Caco-2 (cell line): ENCODE measurements at regions not wholly inside any gene's neighbourhood (a gene's known extent, or its start where the extent isn't known, plus 50 kb on each side); places are given as distances from the start of the nearest gene placed in this dataset.
A peak's percentile ranks its signal among the peaks of the same experiment; 100 is the strongest.

Source experiments
- BruUV-seq: library from RNA; stranded (reverse); fragments of 400-500 nt; replicated peaks from 2 replicates; lab custom pipeline; 2021; lab: Mats Ljungman, UMichigan
- CTCF ChIA-PET: fragments of 300-600 bp; sonication (Branson Sonifier 250); formaldehyde crosslinking; loops from one replicate; lab custom pipeline; 2022; ENCODE audit warnings: antibody characterized with exemption; lab: Charles Lee
- POLR2A ChIA-PET: fragments of 300-600 bp; sonication (Branson Sonifier 250); formaldehyde crosslinking; loops from one replicate; lab custom pipeline; 2022; ENCODE audit warnings: antibody characterized with exemption; lab: Charles Lee
- DNase-seq, 2 experiments: peaks; one replicate each; pipeline versions ENCODE4 v3.0.0 to v3.0.0-alpha.2; 2020 to 2022
- H3K27me3 ChIP-seq: replicated peaks from 2 replicates; pipeline ENCODE4 v1.6.0; 2011; ENCODE audit warnings: low read length; ENCODE audit not compliant: control insufficient read depth, insufficient read depth
- H3K36me3 ChIP-seq: 2 replicates; pipeline ENCODE4 v1.5.1; 2011; ENCODE audit warnings: low read length; ENCODE audit not compliant: control insufficient read depth, insufficient read depth
- H3K4me1 ChIP-seq: fragments of 250-450 bp; sonication (Bioruptor Pico); 2 replicates; pipeline ENCODE4 v1.5.1; 2020; ENCODE audit warnings: mild to moderate bottlenecking
- H3K4me3 ChIP-seq: 2 replicates; pipeline ENCODE4 v1.5.1; 2011; ENCODE audit warnings: low read depth, mild to moderate bottlenecking, control low read depth, low read length
- H3K9me3 ChIP-seq: fragments of 250-450 bp; sonication (Bioruptor Pico); 2 replicates; pipeline ENCODE4 v1.5.1; 2020; ENCODE audit warnings: mild to moderate bottlenecking, moderate library complexity
- H3K27ac Mint-ChIP-seq: one replicate; pipeline ENCODE4 v1.8.0; 2022; ENCODE audit warnings: mixed read lengths; ENCODE audit not compliant: unreplicated experiment
- H3K27me3 Mint-ChIP-seq: one replicate; pipeline ENCODE4 v1.8.0; 2022; ENCODE audit warnings: mixed read lengths; ENCODE audit not compliant: insufficient read depth, unreplicated experiment
- H3K36me3 Mint-ChIP-seq: one replicate; pipeline ENCODE4 v1.8.0; 2022; ENCODE audit warnings: mild to moderate bottlenecking, mixed read lengths; ENCODE audit not compliant: insufficient read depth, unreplicated experiment
- H3K4me1 Mint-ChIP-seq: one replicate; pipeline ENCODE4 v1.8.0; 2022; ENCODE audit warnings: low read depth, mixed read lengths; ENCODE audit not compliant: unreplicated experiment
- H3K4me3 Mint-ChIP-seq: one replicate; pipeline ENCODE4 v1.8.0; 2022; ENCODE audit warnings: mild to moderate bottlenecking, moderate library complexity, mixed read lengths; ENCODE audit not compliant: unreplicated experiment
- H3K9me3 Mint-ChIP-seq: one replicate; pipeline ENCODE4 v1.8.0; 2022; ENCODE audit warnings: mixed read lengths; ENCODE audit not compliant: unreplicated experiment
- CTCF ChIP-seq, 2 experiments: fragments of 200-600 bp in 1 of 2; IDR thresholded peaks; 1 replicate in 1 of 2; 2 replicates in 1 of 2; pipeline versions ENCODE4 v1.5.1 to v1.8.0; 2011 to 2022; ENCODE audit warnings: antibody characterized with exemption in 1 of 2, control low read depth in 1 of 2, inconsistent platforms in 1 of 2, low read depth in 1 of 2, low read length in 1 of 2, mild to moderate bottlenecking in 1 of 2, moderate library complexity in 1 of 2; ENCODE audit not compliant: insufficient read depth in 1 of 2, severe bottlenecking in 1 of 2, unreplicated experiment in 1 of 2
- intact Hi-C: fragments of 100-400 bp; cut with micrococcal nuclease; formaldehyde crosslinking; loops from one replicate; pipeline ENCODE4 v1.10.0; 2022; ENCODE audit not compliant: unreplicated experiment

- Mint-ChIP-seq H3K27me3 (no peaks in the 10 kb centered on the region), H3K36me3 (no peaks in the 10 kb centered on the region), H3K4me1 (peaks cover 5% of the 10 kb centered on the region), H3K27ac (no peak overlapping the region), H3K9me3 (no peaks in the 10 kb centered on the region), H3K4me3 (no peak overlapping the region)
- intact Hi-C loops, result no loop called here
- no TSS peak for BruUV-seq
- ChIA-PET POLR2A (no interaction called here), CTCF (no interaction called here)
- TF ChIP-seq CTCF (IDR thresholded peaks at IDR 0.05; ENCODE audit: insufficient read depth in 1 of 2, low read depth in 1 of 2, low read length in 1 of 2, severe bottlenecking in 1 of 2, unreplicated experiment in 1 of 2), result no peak
- Histone ChIP-seq H3K27me3 (no peaks in the 10 kb centered on the region), H3K4me1 (no peaks in the 10 kb centered on the region; the same call in 1 of the 2 replicates), H3K9me3 (no peaks in the 10 kb centered on the region), H3K36me3 (no peaks in the 10 kb centered on the region), H3K4me3 (no peak overlapping the region)
- DNase-seq, result no peak
These were observed 232.0 kb upstream of the PARD3B start for GRCh38 chr2:204313256-204313655.

- intact Hi-C loops, result no loop called here
- no peak for TF ChIP-seq CTCF (IDR thresholded peaks at IDR 0.05; ENCODE audit: insufficient read depth in 1 of 2, low read depth in 1 of 2, low read length in 1 of 2, severe bottlenecking in 1 of 2, unreplicated experiment in 1 of 2)
- Mint-ChIP-seq H3K36me3 (no peaks in the 10 kb centered on the region), H3K4me3 (no peak overlapping the region), H3K4me1 (peaks cover 5% of the 10 kb centered on the region), H3K9me3 (no peaks in the 10 kb centered on the region), H3K27ac (no peak overlapping the region), H3K27me3 (no peaks in the 10 kb centered on the region)
- Histone ChIP-seq H3K4me1 (no peaks in the 10 kb centered on the region; the same call in 1 of the 2 replicates), H3K4me3 (no peak overlapping the region), H3K27me3 (no peaks in the 10 kb centered on the region), H3K36me3 (no peaks in the 10 kb centered on the region), H3K9me3 (no peaks in the 10 kb centered on the region)
- POLR2A ChIA-PET, result interaction anchor here (0.5 kb wide), 1 partner anchor 908 kb away, joined by 3 read pairs; no protein-coding TSS in a partner anchor
- peak; percentile 46 to 55 for DNase-seq
- no TSS peak for BruUV-seq
- CTCF ChIA-PET, result no interaction called here
These were observed 230.0 kb upstream of the PARD3B start for GRCh38 chr2:204315236-204315662.

GRCh38 chr2:204317640-204318039 is 227.6 kb upstream of the PARD3B start:
- ChIA-PET CTCF (no interaction called here), POLR2A (no interaction called here)
- no peaks in the 10 kb centered on the region for H3K9me3 Mint-ChIP-seq
- H3K27me3 Mint-ChIP-seq, result no peaks in the 10 kb centered on the region
- Histone ChIP-seq H3K36me3 (no peaks in the 10 kb centered on the region), H3K4me1 (no peaks in the 10 kb centered on the region; the same call in 1 of the 2 replicates), H3K9me3 (no peaks in the 10 kb centered on the region), H3K4me3 (no peak overlapping the region), H3K27me3 (no peaks in the 10 kb centered on the region)
- TF ChIP-seq CTCF (IDR thresholded peaks at IDR 0.05; ENCODE audit: insufficient read depth in 1 of 2, low read depth in 1 of 2, low read length in 1 of 2, severe bottlenecking in 1 of 2, unreplicated experiment in 1 of 2), result no peak
- no TSS peak for BruUV-seq
- no peak for DNase-seq
- H3K36me3 Mint-ChIP-seq, result no peaks in the 10 kb centered on the region
- no peak overlapping the region for H3K27ac Mint-ChIP-seq
- intact Hi-C loops, result no loop called here
- H3K4me3 Mint-ChIP-seq, result no peak overlapping the region
- H3K4me1 Mint-ChIP-seq, result peaks cover 16% of the 10 kb centered on the region
